SK-N-SH treated with all-trans-retinoic acid at 6 μM for 48 hours (cell line): ENCODE measurements at regions not wholly inside any gene's neighbourhood (a gene's known extent, or its start where the extent isn't known, plus 50 kb on each side); places are given as distances from the start of the nearest gene placed in this dataset.

ENCODE experiments used
- ATAC-seq: fragments of 200-7000 bp; cut with Tn5 transposase; 3 replicates; pipeline ENCODE4 v1.9.1; 2020; ENCODE audit warnings: mild to moderate bottlenecking, moderate library complexity
- ARNTL ChIP-seq: fragments of 450-650 bp; formaldehyde crosslinking; IDR thresholded peaks from 2 replicates; pipeline ENCODE4 v1.5.0; 2020; ENCODE audit warnings: low read depth, mild to moderate bottlenecking, moderate library complexity, borderline replicate concordance
- BACH2 ChIP-seq: fragments of 250-450 bp; sonication (Bioruptor Pico); IDR thresholded peaks from 2 replicates; pipeline ENCODE4 v1.9.0; 2021; ENCODE audit warnings: mild to moderate bottlenecking, borderline replicate concordance
- CREB5 ChIP-seq: fragments of 250-450 bp; sonication (Bioruptor Pico); IDR thresholded peaks from 2 replicates; pipeline ENCODE4 v1.5.1; 2020; ENCODE audit warnings: low read depth, mild to moderate bottlenecking, moderate library complexity
- CSDC2 ChIP-seq: fragments of 250-450 bp; sonication (Bioruptor Pico); IDR thresholded peaks from 2 replicates; pipeline ENCODE4 v1.5.0; 2020; ENCODE audit warnings: mild to moderate bottlenecking, moderate library complexity
- ESRRG ChIP-seq: fragments of 250-450 bp; sonication (Bioruptor Pico); IDR thresholded peaks from 2 replicates; pipeline ENCODE4 v1.6.1; 2021; ENCODE audit warnings: mild to moderate bottlenecking
- GLIS3 ChIP-seq: fragments of 250-450 bp; sonication (Bioruptor Pico); IDR thresholded peaks from 2 replicates; pipeline ENCODE4 v1.5.0; 2020; ENCODE audit warnings: mild to moderate bottlenecking, moderate library complexity
- ISL1 ChIP-seq: fragments of 250-450 bp; sonication (Bioruptor Pico); IDR thresholded peaks from 2 replicates; pipeline ENCODE4 v2.1.2; 2022; ENCODE audit warnings: mild to moderate bottlenecking, moderate library complexity
- OSR1 ChIP-seq: fragments of 250-450 bp; sonication (Bioruptor Pico); IDR thresholded peaks from 2 replicates; pipeline ENCODE4 v1.8.0; 2022; ENCODE audit warnings: moderate library complexity, mild to moderate bottlenecking, inconsistent platforms
- PATZ1 ChIP-seq: fragments of 250-450 bp; sonication (Bioruptor Pico); IDR thresholded peaks from 2 replicates; pipeline ENCODE4 v1.8.0; 2020; ENCODE audit warnings: mild to moderate bottlenecking, moderate library complexity, borderline replicate concordance
- POU6F1 ChIP-seq: fragments of 250-450 bp; sonication (Bioruptor Pico); IDR thresholded peaks from 2 replicates; pipeline ENCODE4 v1.8.0; 2021; ENCODE audit warnings: low read depth, mild to moderate bottlenecking, moderate library complexity, borderline replicate concordance
- SNAI2 ChIP-seq: fragments of 250-450 bp; sonication (Bioruptor Pico); IDR thresholded peaks from 2 replicates; pipeline ENCODE4 v1.5.0; 2020; ENCODE audit warnings: mild to moderate bottlenecking, moderate library complexity
- TCF4 ChIP-seq: fragments of 250-450 bp; sonication (Bioruptor Pico); IDR thresholded peaks from 2 replicates; pipeline ENCODE4 v1.8.0; 2021; ENCODE audit warnings: mild to moderate bottlenecking, moderate library complexity, borderline replicate concordance
- TOX ChIP-seq: fragments of 250-450 bp; sonication (Bioruptor Pico); IDR thresholded peaks from 2 replicates; pipeline ENCODE4 v1.8.0; 2021; ENCODE audit warnings: mild to moderate bottlenecking, moderate library complexity, borderline replicate concordance
- TSHZ2 ChIP-seq: fragments of 250-450 bp; sonication (Bioruptor Pico); IDR thresholded peaks from 2 replicates; pipeline ENCODE4 v1.5.0; 2020; ENCODE audit warnings: mild to moderate bottlenecking, moderate library complexity
- ZC3H10 ChIP-seq: fragments of 250-450 bp; sonication (Bioruptor Pico); IDR thresholded peaks from 2 replicates; pipeline ENCODE4 v1.5.1; 2021; ENCODE audit warnings: mild to moderate bottlenecking, moderate library complexity
- ZNF565 ChIP-seq: fragments of 450-650 bp; formaldehyde crosslinking; conservative IDR thresholded peaks from 2 replicates; pipeline ENCODE4 v1.5.0; 2020; ENCODE audit warnings: low read depth, mild to moderate bottlenecking, moderate library complexity
- ZNF70 ChIP-seq: fragments of 450-650 bp; formaldehyde crosslinking; IDR thresholded peaks from 2 replicates; pipeline ENCODE4 v1.5.0; 2020; ENCODE audit warnings: mild to moderate bottlenecking, moderate library complexity
- ZNF8 ChIP-seq: fragments of 450-650 bp; formaldehyde crosslinking; IDR thresholded peaks from 2 replicates; pipeline ENCODE4 v1.5.0; 2020; ENCODE audit warnings: mild to moderate bottlenecking, moderate library complexity

- TF ChIP-seq ZNF70 (no peak), ZNF8 (CRISPR knock-in tag) (no peak), SNAI2 (CRISPR knock-in tag) (no peak), POU6F1 (no peak), ESRRG (no peak), TOX (no peak), PATZ1 (CRISPR knock-in tag) (no peak), TSHZ2 (CRISPR knock-in tag) (no peak), TCF4 (CRISPR knock-in tag) (no peak)
- ATAC-seq, result no peak
These were observed 1686.5 kb upstream of the PCDH7 start for GRCh38 chr4:29033703-29034102.

- TF ChIP-seq ARNTL, result no peak
- TF ChIP-seq POU6F1, result no peak
- TF ChIP-seq ZNF565 (CRISPR knock-in tag), result no peak
- TF ChIP-seq ESRRG, result no peak
- no peak for TF ChIP-seq ISL1
- TF ChIP-seq ZC3H10, result no peak
- TF ChIP-seq BACH2 (CRISPR knock-in tag), result no peak
- TF ChIP-seq CSDC2 (CRISPR knock-in tag), result no peak
- no peak for TF ChIP-seq ZNF70
- no peak for TF ChIP-seq TSHZ2 (CRISPR knock-in tag)
- TF ChIP-seq TOX, result no peak
- TF ChIP-seq ZNF8 (CRISPR knock-in tag), result no peak
- no peak for TF ChIP-seq GLIS3 (CRISPR knock-in tag)
- TF ChIP-seq OSR1 (CRISPR knock-in tag), result no peak
- no peak for TF ChIP-seq PATZ1 (CRISPR knock-in tag)
- TF ChIP-seq CREB5 (CRISPR knock-in tag), result no peak
- no peak for TF ChIP-seq TCF4 (CRISPR knock-in tag)
- no peak for ATAC-seq
These were observed 1682.7 kb upstream of the PCDH7 start for GRCh38 chr4:29037501-29037900.
